Stimulated activated CD8-positive, alpha-beta memory T cell treated with anti-CD3 and anti-CD28 coated beads, Interleukin-15, amount 100 ng/mL, for 24 hours (primary cell): ENCODE measurements at regions not wholly inside any gene's neighbourhood (a gene's known extent, or its start where the extent isn't known, plus 50 kb on each side); places are given as distances from the start of the nearest gene placed in this dataset.

Experiments used
- DNase-seq: peaks from one replicate; pipeline ENCODE4 v3.0.0-alpha.2; 2020; ENCODE audit warnings: low read depth

DNA sequence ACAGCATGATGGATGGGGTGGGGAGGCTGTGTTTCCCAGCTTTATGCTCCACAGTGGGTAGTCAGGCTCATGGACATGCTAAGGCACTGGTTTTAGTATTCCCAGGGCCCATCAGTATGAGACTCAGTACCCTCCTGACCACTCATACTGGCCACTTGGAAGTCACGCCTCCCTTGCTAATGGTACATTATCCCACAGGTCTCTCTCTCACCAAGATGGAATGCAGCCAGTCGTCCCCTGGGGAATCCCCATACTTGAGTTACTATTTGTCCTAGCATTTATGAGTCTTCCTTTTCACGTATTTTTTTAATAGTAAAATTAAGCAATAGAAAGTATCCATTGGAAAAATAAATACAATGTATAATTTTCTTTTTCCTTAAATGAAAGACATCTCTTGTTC lies 80.6 kb upstream of the TBX20 start:
- no peak for DNase-seq

GRCh38 chr7:35333265-35333664 lies 79.4 kb upstream of the TBX20 start:
- DNase-seq, result no peak

GRCh38 chr7:35331730-35332678 lies 78.1 kb upstream of the TBX20 start:
- no peak for DNase-seq

- DNase-seq, result no peak
Measured at GRCh38 chr7:35329026-35329425, 75.1 kb upstream of the TBX20 start.

DNA sequence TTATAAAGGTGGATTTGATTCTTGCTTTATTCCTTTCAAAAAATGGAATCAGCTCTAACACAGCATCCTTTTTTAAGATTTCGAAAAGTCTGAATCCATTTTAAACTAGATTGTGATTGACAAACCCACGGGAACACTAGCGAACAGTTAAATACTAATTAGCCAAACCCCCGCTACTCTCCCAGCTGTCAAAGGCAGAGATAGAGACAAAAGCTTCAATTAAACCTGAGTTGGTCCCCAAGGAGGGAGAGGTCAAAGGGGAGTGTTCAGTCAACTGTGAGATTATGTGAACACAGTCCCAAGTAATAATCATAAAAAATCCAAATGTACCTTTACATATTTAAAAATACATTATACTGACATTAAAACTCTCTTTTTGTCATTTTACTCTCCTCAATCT lies 65.7 kb upstream of the TBX20 start:
- DNase-seq, result no peak

DNA sequence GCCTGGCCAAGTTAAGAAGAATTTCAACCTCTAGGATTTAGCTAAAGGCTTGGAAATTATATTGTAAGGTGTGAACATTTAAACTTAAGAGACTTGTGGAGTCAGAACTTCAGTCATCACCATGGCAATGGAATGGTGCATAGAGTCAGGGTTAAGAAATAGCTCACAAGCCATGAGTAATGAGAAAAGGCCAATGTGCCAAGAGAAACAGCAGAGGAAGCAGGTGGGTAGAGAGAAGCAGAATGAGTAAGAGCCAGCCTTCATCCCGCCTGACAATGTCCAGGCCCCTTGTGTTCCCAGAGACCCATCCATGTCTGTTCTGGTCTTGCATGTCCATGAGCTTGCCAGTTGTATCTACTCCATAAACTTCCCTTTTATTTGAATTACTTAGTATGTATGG lies 62.6 kb upstream of the TBX20 start:
- no peak for DNase-seq

DNA sequence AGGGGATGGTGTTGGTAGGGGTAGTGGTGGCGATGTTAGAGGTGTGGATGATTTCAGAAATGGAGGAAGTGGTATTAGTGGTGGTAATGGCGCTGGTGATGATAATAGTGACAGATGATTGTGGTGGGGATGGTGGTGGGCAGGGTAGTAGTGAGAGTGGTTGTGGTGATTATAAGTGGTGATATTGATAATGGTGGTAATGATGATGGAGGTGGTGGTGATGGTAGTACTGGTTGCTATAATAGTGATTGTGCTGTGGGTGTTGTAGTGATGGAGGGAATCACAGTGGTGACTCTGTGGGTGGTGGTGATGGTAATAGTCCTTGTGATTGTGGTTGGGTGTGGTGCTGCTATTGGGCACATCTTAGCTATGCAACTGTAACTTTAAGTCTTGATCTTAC lies 61.6 kb upstream of the TBX20 start:
- no peak for DNase-seq

- no peak for DNase-seq
Measured at GRCh38 chr7:35314354-35314753, 60.5 kb upstream of the TBX20 start.

DNA sequence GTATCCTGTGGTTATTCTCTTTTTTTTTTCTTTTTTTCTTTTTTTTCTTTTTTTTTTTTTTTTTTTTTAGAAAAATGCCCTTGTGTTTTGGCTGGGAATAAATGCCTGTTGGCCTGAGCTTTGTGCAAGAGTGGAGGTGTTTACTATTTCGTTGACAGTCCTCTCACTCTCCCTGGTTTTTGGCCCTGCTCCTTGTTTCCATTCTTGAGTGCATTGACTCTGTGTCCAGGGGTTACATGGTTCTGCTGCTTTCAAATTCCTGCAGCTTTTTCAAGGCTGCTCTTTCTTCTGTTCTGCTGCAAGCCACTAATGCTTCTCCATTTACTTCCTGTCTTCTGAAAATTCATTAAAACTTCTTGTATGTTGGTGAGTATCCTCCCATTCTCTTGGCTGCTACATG lies 59.7 kb upstream of the TBX20 start:
- no peak for DNase-seq
